Psoas muscle (tissue), 7 donors: ENCODE measurements at regions not wholly inside any gene's neighbourhood (a gene's known extent, or its start where the extent isn't known, plus 50 kb on each side); places are given as distances from the start of the nearest gene placed in this dataset.

Experiments used
- ATAC-seq, 4 donors: fragments of 200-7000 bp; cut with Tn5 transposase; one replicate each; pipeline ENCODE4 v1.9.1; 2020; ENCODE audit warnings: moderate library complexity in 3 of 4, mild to moderate bottlenecking in 2 of 4
- DNase-seq, 2 donors: peaks; one replicate each; pipeline ENCODE4 v3.0.0-alpha.2; 2020
- H3K27ac ChIP-seq: fragments of 200-600 bp; one replicate; pipeline ENCODE4 v1.8.0; 2022
- H3K27me3 ChIP-seq, 3 donors: fragments of 200-600 bp in 1 of 3; one replicate each; pipeline versions ENCODE4 v1.6.1 to v1.8.0; 2013 to 2022; ENCODE audit warnings: low read length in 2 of 3, mild to moderate bottlenecking in 2 of 3, moderate library complexity in 1 of 3; ENCODE audit not compliant: insufficient read depth in 3 of 3
- H3K36me3 ChIP-seq, 2 donors: fragments of 200-600 bp in 1 of 2; one replicate each; pipeline versions ENCODE4 v1.6.1 to v1.8.0; 2013 to 2022; ENCODE audit warnings: low read depth in 1 of 2, mild to moderate bottlenecking in 1 of 2, moderate library complexity in 1 of 2; ENCODE audit not compliant: insufficient read depth in 1 of 2
- H3K4me1 ChIP-seq: fragments of 200-600 bp; one replicate; pipeline ENCODE4 v1.8.0; 2022
- H3K4me3 ChIP-seq: fragments of 200-600 bp; one replicate; pipeline ENCODE4 v1.8.0; 2022; ENCODE audit warnings: mild to moderate bottlenecking
- H3K9me3 ChIP-seq: fragments of 200-600 bp; one replicate; pipeline ENCODE4 v1.8.0; 2022
- WGBS, 3 donors: extraction: QIAGEN DNeasy Blood & Tissue Kit; methylation state at CpG; one replicate each; pipeline versions ENCODE4 v1.1.6 to v1.1.7; 2013; 5-methylcytosine and 5-hydroxymethylcytosine counted together
- intact Hi-C, 2 donors: fragments of 100-400 bp; cut with DNase I; formaldehyde crosslinking; loops; one replicate each; pipeline versions ENCODE4 v1.11.0 to v1.14.2; 2022
- TF ChIP-seq, protein P1 (sequence below): fragments of 200-600 bp; IDR thresholded peaks from one replicate; pipeline ENCODE4 v1.8.0; 2022; ENCODE audit warnings: antibody characterized with exemption
- donor health status: healthy with polysubstance abuse.
- donor health status: DM: no; HTN: no; CAD: no; lungs with moderate emphysema.
- donor health status: Bipolar disorder and iron deficiency.
- donor health status: healthy.
- donor health status: DM: yes; HTN: yes; CAD: no.
- donor health status: DM: no; HTN: no; CAD: no.
- donor health status: DM: yes; HTN: yes; CAD: no.

DNA sequence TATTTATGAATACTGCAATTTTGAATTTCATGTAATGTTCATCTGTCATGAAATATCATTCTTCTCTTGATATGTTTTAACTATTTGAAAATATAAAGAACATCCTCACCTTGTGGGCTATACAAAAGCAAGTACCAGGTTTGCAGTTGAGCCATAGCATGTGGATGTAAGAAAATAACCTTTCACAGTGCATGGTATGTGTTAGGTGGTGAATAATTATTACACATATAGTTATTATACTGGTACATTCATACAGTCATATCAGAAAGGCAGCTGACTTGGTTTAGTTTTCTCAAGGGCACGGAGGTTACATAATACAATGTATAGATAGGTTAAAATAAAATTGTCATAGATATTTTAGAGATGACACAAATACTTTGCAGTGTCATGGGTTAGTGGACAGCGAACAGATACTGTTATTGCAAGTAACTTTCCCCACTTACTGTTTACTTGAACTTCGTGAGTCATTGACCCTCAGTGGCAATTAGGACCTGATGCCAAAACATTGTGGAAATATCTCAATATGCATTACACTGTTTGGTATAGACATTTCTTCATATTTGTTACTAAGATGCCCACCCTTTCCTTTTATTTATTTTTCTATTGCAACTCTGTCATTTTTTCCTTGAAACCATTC lies 445.4 kb upstream of the GOT2 start:
- no peak overlapping the region for H3K27ac ChIP-seq
- H3K36me3 ChIP-seq = no peaks in the 10 kb centered on the region
- DNase-seq = no peak
- H3K4me1 ChIP-seq = no peaks in the 10 kb centered on the region
- ATAC-seq = no peak
- H3K27me3 ChIP-seq = no peaks in the 10 kb centered on the region
- TF ChIP-seq, protein P1, sequence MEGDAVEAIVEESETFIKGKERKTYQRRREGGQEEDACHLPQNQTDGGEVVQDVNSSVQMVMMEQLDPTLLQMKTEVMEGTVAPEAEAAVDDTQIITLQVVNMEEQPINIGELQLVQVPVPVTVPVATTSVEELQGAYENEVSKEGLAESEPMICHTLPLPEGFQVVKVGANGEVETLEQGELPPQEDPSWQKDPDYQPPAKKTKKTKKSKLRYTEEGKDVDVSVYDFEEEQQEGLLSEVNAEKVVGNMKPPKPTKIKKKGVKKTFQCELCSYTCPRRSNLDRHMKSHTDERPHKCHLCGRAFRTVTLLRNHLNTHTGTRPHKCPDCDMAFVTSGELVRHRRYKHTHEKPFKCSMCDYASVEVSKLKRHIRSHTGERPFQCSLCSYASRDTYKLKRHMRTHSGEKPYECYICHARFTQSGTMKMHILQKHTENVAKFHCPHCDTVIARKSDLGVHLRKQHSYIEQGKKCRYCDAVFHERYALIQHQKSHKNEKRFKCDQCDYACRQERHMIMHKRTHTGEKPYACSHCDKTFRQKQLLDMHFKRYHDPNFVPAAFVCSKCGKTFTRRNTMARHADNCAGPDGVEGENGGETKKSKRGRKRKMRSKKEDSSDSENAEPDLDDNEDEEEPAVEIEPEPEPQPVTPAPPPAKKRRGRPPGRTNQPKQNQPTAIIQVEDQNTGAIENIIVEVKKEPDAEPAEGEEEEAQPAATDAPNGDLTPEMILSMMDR = no peak
- 68 to 86% (median 69%) methylated on average over 3 of the region's 3 CpGs for WGBS, 3 donors
- intact Hi-C loops = no loop called here
- H3K4me3 ChIP-seq = no peak overlapping the region
- no peaks in the 10 kb centered on the region for H3K9me3 ChIP-seq

GRCh38 chr16:59173408-59173831 lies 439.3 kb upstream of the GOT2 start:
- H3K36me3 ChIP-seq = no peaks in the 10 kb centered on the region
- DNase-seq (no peak), ATAC-seq (no peak)
- TF ChIP-seq, protein P1 = no peak
- no peaks in the 10 kb centered on the region for H3K4me1 ChIP-seq
- intact Hi-C loops = no loop called here
- no peak overlapping the region for H3K4me3 ChIP-seq
- WGBS, 3 donors = 25 to 35% (median 27%) methylated on average over 3 of the region's 3 CpGs
- H3K27ac ChIP-seq = no peak overlapping the region
- H3K9me3 ChIP-seq = no peaks in the 10 kb centered on the region
- no peaks in the 10 kb centered on the region for H3K27me3 ChIP-seq

DNA sequence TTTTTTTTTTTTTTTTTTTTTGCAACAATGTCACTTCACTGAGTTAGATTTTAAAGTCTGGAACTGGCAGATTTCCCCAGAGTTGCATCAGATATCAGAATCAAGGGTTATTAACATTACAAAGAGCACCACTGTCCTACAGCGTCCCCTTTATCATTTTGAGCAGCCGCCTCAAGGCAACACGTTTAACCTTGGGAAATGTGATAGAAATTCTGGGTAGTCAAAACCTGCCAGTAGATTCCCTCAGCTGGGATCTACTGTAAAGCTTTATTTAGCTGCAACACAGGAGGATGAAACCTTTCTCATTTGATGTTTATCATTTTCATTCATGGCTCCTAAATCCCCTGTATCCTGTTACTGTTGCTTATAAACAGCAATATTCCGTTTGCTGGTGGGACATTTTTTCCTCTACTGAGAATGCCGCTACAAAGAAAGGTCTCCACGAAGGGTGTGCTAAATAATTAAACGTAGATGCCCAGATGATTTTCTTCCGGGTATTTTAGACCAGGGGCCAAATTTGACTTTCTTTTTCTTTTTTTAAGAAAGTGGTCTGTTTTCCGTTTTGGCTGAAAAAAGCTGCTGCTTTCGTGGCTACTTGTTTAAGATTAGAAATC lies 436.1 kb upstream of the GOT2 start:
- H3K9me3 ChIP-seq = no peaks in the 10 kb centered on the region
- TF ChIP-seq, protein P1 = no peak
- no peak overlapping the region for H3K4me3 ChIP-seq
- WGBS, 3 donors = 28 to 37% (median 32%) methylated on average over 10 of the region's 10 CpGs
- H3K27me3 ChIP-seq = peaks cover 0 to under 1% (median 0%) of the 10 kb centered on the region in 3 donors
- H3K4me1 ChIP-seq = no peaks in the 10 kb centered on the region
- H3K36me3 ChIP-seq = no peaks in the 10 kb centered on the region
- no peak overlapping the region for H3K27ac ChIP-seq
- intact Hi-C loops = no loop called here
- ATAC-seq (no peak), DNase-seq (no peak)

- Histone ChIP-seq H3K36me3 (no peaks in the 10 kb centered on the region), H3K27me3 (peaks cover 0 to 2% (median 0%) of the 10 kb centered on the region in 3 donors), H3K4me1 (no peaks in the 10 kb centered on the region), H3K27ac (no peak overlapping the region), H3K4me3 (no peak overlapping the region), H3K9me3 (no peaks in the 10 kb centered on the region)
- TF ChIP-seq, protein P1 = no peak
- no peak for DNase-seq
- intact Hi-C loops = no loop called here
- no peak for ATAC-seq
- 64 to 77% (median 70%) methylated on average over 4 of the region's 4 CpGs for WGBS, 3 donors
These were observed 435.1 kb upstream of the GOT2 start for GRCh38 chr16:59169168-59169567.
